Loucy (cell line): ENCODE measurements at regions not wholly inside any gene's neighbourhood (a gene's known extent, or its start where the extent isn't known, plus 50 kb on each side); places are given as distances from the start of the nearest gene placed in this dataset.

Experiments
- H2AFZ ChIP-seq: fragments of 200-600 bp; sonication (generic); 2 replicates; pipeline ENCODE4 v1.6.0; 2016; ENCODE audit warnings: antibody characterized with exemption, mild to moderate bottlenecking, low read length, moderate library complexity
- H3F3A ChIP-seq: fragments of 200-600 bp; 2 replicates; pipeline ENCODE4 v1.6.0; 2016; ENCODE audit warnings: antibody characterized with exemption, low read depth, mild to moderate bottlenecking
- H3K27me3 ChIP-seq: fragments of 200-600 bp; sonication (generic); 2 replicates; pipeline ENCODE4 v1.6.1; 2014; ENCODE audit warnings: low read length, mild to moderate bottlenecking; ENCODE audit not compliant: insufficient read depth, poor library complexity, severe bottlenecking
- H3K36me3 ChIP-seq: fragments of 200-600 bp; sonication (generic); 2 replicates; pipeline ENCODE4 v1.6.1; 2016; ENCODE audit warnings: low read length; ENCODE audit not compliant: insufficient read depth
- H3K4me1 ChIP-seq: fragments of 200-600 bp; sonication (generic); 2 replicates; pipeline ENCODE4 v1.5.1; 2014; ENCODE audit warnings: low read length, mild to moderate bottlenecking; ENCODE audit not compliant: insufficient read depth, poor library complexity, severe bottlenecking
- H3K4me2 ChIP-seq: fragments of 200-600 bp; sonication (generic); 2 replicates; pipeline ENCODE4 v1.6.0; 2014; ENCODE audit warnings: antibody characterized with exemption, low read length, low read depth, mild to moderate bottlenecking; ENCODE audit not compliant: poor library complexity, severe bottlenecking
- H3K4me3 ChIP-seq: fragments of 200-600 bp; sonication (generic); 2 replicates; pipeline ENCODE4 v1.5.1; 2014; ENCODE audit warnings: low read length, mild to moderate bottlenecking, mixed read lengths; ENCODE audit not compliant: poor library complexity, severe bottlenecking
- H3K79me2 ChIP-seq: fragments of 200-600 bp; sonication (generic); 2 replicates; pipeline ENCODE4 v1.6.1; 2014; ENCODE audit warnings: low read length; ENCODE audit not compliant: insufficient read depth
- H3K9ac ChIP-seq: fragments of 200-600 bp; sonication (generic); 2 replicates; pipeline ENCODE4 v1.6.0; 2014; ENCODE audit warnings: mild to moderate bottlenecking, low read depth, low read length, moderate library complexity; ENCODE audit not compliant: poor library complexity, severe bottlenecking
- H3K9me2 ChIP-seq: fragments of 200-600 bp; sonication (generic); replicated peaks from 2 replicates; pipeline ENCODE4 v1.6.1; 2016; ENCODE audit warnings: low read depth, low read length, mixed read lengths
- H3K9me3 ChIP-seq: fragments of 200-600 bp; sonication (generic); 2 replicates; pipeline ENCODE4 v1.6.1; 2014; ENCODE audit warnings: mild to moderate bottlenecking, antibody characterized with exemption, low read length, low read depth; ENCODE audit not compliant: insufficient read depth
- H4K20me1 ChIP-seq: fragments of 200-600 bp; sonication (generic); 2 replicates; pipeline ENCODE4 v1.6.0; 2014; ENCODE audit warnings: antibody characterized with exemption, low read length, mild to moderate bottlenecking; ENCODE audit not compliant: insufficient read depth, poor library complexity, severe bottlenecking
- CTCF ChIP-seq: fragments of 200-600 bp; sonication (generic); conservative IDR thresholded peaks from 2 replicates; pipeline ENCODE4 v1.5.1; 2014; ENCODE audit warnings: mild to moderate bottlenecking, antibody characterized with exemption, low read length
- EZH2phosphoT487 ChIP-seq: fragments of 200-600 bp; IDR thresholded peaks from 2 replicates; pipeline ENCODE4 v1.6.1; 2018; ENCODE audit warnings: antibody characterized with exemption, mild to moderate bottlenecking, moderate library complexity, borderline replicate concordance

GRCh38 chr11:103832762-103833161 is 203.7 kb upstream of the DDI1 start:
- Histone ChIP-seq H3K4me1 (no peaks in the 10 kb centered on the region), H3K9me2 (no peaks in the 10 kb centered on the region), H3F3A (no peaks in the 10 kb centered on the region), H3K4me2 (no peak overlapping the region), H3K4me3 (no peak overlapping the region), H3K27me3 (no peaks in the 10 kb centered on the region), H4K20me1 (no peaks in the 10 kb centered on the region), H3K36me3 (no peaks in the 10 kb centered on the region), H3K9me3 (peaks cover 5% of the 10 kb centered on the region; the same call in 1 of the 2 replicates), H3K9ac (no peak overlapping the region), H3K79me2 (no peaks in the 10 kb centered on the region), H2AFZ (no peak overlapping the region)
- TF ChIP-seq CTCF (no peak), EZH2phosphoT487 (no peak)

- no peaks in the 10 kb centered on the region for H3K79me2 ChIP-seq
- no peak for TF ChIP-seq CTCF
- no peaks in the 10 kb centered on the region for H3K9me3 ChIP-seq
- H3K27me3 ChIP-seq = no peaks in the 10 kb centered on the region
- peaks cover 15% of the 10 kb centered on the region for H3K4me1 ChIP-seq
- no peak overlapping the region for H3K9ac ChIP-seq
- no peaks in the 10 kb centered on the region for H3K9me2 ChIP-seq
- H3F3A ChIP-seq = no peaks in the 10 kb centered on the region
- H3K4me3 ChIP-seq = no peak overlapping the region
- no peak overlapping the region for H3K4me2 ChIP-seq
- H2AFZ ChIP-seq = no peak overlapping the region
- H4K20me1 ChIP-seq = no peaks in the 10 kb centered on the region
- no peaks in the 10 kb centered on the region for H3K36me3 ChIP-seq
Measured at GRCh38 chr11:103842191-103842590, 194.2 kb upstream of the DDI1 start.

GRCh38 chr11:103842795-103843194 is 193.6 kb upstream of the DDI1 start:
- Histone ChIP-seq H3K9me3 (no peaks in the 10 kb centered on the region), H3K9me2 (no peaks in the 10 kb centered on the region), H3K9ac (no peak overlapping the region), H3K4me1 (peaks cover 15% of the 10 kb centered on the region), H3K4me2 (no peak overlapping the region), H4K20me1 (no peaks in the 10 kb centered on the region), H2AFZ (no peak overlapping the region), H3K27me3 (no peaks in the 10 kb centered on the region), H3K36me3 (no peaks in the 10 kb centered on the region), H3F3A (no peaks in the 10 kb centered on the region), H3K79me2 (no peaks in the 10 kb centered on the region), H3K4me3 (no peak overlapping the region)
- TF ChIP-seq CTCF = no peak
- TF ChIP-seq EZH2phosphoT487 = no peak
